ENCODE measurements at regions not wholly inside any gene's neighbourhood (a gene's known extent, or its start where the extent isn't known, plus 50 kb on each side); places are given as distances from the start of the nearest gene placed in this dataset.

- no peak overlapping the region for H3K9ac ChIP-seq (ENCODE audit: low read depth, low read length, poor library complexity, severe bottlenecking)
- no peaks in the 10 kb centered on the region for H3K36me3 ChIP-seq (ENCODE audit: insufficient read depth, low read length)
- TF ChIP-seq, protein P1, sequence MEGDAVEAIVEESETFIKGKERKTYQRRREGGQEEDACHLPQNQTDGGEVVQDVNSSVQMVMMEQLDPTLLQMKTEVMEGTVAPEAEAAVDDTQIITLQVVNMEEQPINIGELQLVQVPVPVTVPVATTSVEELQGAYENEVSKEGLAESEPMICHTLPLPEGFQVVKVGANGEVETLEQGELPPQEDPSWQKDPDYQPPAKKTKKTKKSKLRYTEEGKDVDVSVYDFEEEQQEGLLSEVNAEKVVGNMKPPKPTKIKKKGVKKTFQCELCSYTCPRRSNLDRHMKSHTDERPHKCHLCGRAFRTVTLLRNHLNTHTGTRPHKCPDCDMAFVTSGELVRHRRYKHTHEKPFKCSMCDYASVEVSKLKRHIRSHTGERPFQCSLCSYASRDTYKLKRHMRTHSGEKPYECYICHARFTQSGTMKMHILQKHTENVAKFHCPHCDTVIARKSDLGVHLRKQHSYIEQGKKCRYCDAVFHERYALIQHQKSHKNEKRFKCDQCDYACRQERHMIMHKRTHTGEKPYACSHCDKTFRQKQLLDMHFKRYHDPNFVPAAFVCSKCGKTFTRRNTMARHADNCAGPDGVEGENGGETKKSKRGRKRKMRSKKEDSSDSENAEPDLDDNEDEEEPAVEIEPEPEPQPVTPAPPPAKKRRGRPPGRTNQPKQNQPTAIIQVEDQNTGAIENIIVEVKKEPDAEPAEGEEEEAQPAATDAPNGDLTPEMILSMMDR (conservative IDR thresholded peaks at IDR 0.05; ENCODE audit: low read length): no peak
- TF ChIP-seq EZH2phosphoT487 (IDR thresholded peaks at IDR 0.05; ENCODE audit: borderline replicate concordance): no peak
- no peaks in the 10 kb centered on the region for H4K20me1 ChIP-seq (ENCODE audit: insufficient read depth, low read length, poor library complexity, severe bottlenecking)
- no peak overlapping the region; the same call in 1 of the 2 replicates for H2AFZ ChIP-seq (ENCODE audit: low read length)
- H3K9me2 ChIP-seq (replicated peaks; ENCODE audit: low read depth, low read length): no peaks in the 10 kb centered on the region
- H3K9me3 ChIP-seq (ENCODE audit: insufficient read depth, low read depth, low read length): no peaks in the 10 kb centered on the region
- H3K4me1 ChIP-seq (ENCODE audit: insufficient read depth, low read length, poor library complexity, severe bottlenecking): no peaks in the 10 kb centered on the region
- H3F3A ChIP-seq (ENCODE audit: low read depth): no peaks in the 10 kb centered on the region
- no peak overlapping the region for H3K4me2 ChIP-seq (ENCODE audit: low read depth, low read length, poor library complexity, severe bottlenecking)
- no peaks in the 10 kb centered on the region for H3K79me2 ChIP-seq (ENCODE audit: insufficient read depth, low read length)
- peaks cover 6% of the 10 kb centered on the region for H3K27me3 ChIP-seq (ENCODE audit: insufficient read depth, low read length, poor library complexity, severe bottlenecking)
- no peak overlapping the region for H3K4me3 ChIP-seq (ENCODE audit: low read length, poor library complexity, severe bottlenecking)
Measured at GRCh38 chr20:40161391-40161790, 527.6 kb downstream of the MAFB start.

GRCh38 chr20:40160097-40160550 lies 528.9 kb downstream of the MAFB start:
- no peaks in the 10 kb centered on the region for H3K36me3 ChIP-seq (ENCODE audit: insufficient read depth, low read length)
- TF ChIP-seq, protein P1 (conservative IDR thresholded peaks at IDR 0.05; ENCODE audit: low read length): peak; percentile 89
- TF ChIP-seq EZH2phosphoT487 (IDR thresholded peaks at IDR 0.05; ENCODE audit: borderline replicate concordance): no peak
- H3K79me2 ChIP-seq (ENCODE audit: insufficient read depth, low read length): no peaks in the 10 kb centered on the region
- H3K4me3 ChIP-seq (ENCODE audit: low read length, poor library complexity, severe bottlenecking): no peak overlapping the region
- no peaks in the 10 kb centered on the region for H4K20me1 ChIP-seq (ENCODE audit: insufficient read depth, low read length, poor library complexity, severe bottlenecking)
- H3F3A ChIP-seq (ENCODE audit: low read depth): no peaks in the 10 kb centered on the region
- no peaks in the 10 kb centered on the region for H3K4me1 ChIP-seq (ENCODE audit: insufficient read depth, low read length, poor library complexity, severe bottlenecking)
- peak overlapping the region; percentile 80; the same call in 1 of the 2 replicates for H2AFZ ChIP-seq (ENCODE audit: low read length)
- no peaks in the 10 kb centered on the region for H3K9me2 ChIP-seq (replicated peaks; ENCODE audit: low read depth, low read length)
- H3K27me3 ChIP-seq (ENCODE audit: insufficient read depth, low read length, poor library complexity, severe bottlenecking): peaks cover 6% of the 10 kb centered on the region
- no peak overlapping the region for H3K9ac ChIP-seq (ENCODE audit: low read depth, low read length, poor library complexity, severe bottlenecking)
- no peaks in the 10 kb centered on the region for H3K9me3 ChIP-seq (ENCODE audit: insufficient read depth, low read depth, low read length)
- no peak overlapping the region for H3K4me2 ChIP-seq (ENCODE audit: low read depth, low read length, poor library complexity, severe bottlenecking)

DNA sequence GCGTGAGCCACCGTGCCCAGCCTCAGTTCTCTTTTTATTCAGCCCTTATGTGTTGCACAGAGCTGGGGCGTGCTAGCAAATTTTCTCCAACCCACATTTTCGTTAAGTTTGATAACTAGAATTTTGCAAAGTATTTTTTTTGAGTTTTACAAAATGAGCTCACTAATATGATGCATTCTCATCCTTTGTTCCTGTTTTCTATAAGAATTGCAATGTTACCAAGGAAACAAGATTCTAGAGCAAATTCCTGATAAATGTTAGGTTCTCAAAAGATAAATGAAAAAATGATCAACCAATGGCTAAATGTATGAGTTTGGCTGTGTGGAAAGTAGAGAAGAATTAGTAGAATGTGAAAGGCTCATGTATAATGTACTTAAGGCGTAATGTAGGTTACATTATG lies 529.8 kb downstream of the MAFB start:
- H3K79me2 ChIP-seq (ENCODE audit: insufficient read depth, low read length): no peaks in the 10 kb centered on the region
- no peak overlapping the region for H3K9ac ChIP-seq (ENCODE audit: low read depth, low read length, poor library complexity, severe bottlenecking)
- H3F3A ChIP-seq (ENCODE audit: low read depth): no peaks in the 10 kb centered on the region
- TF ChIP-seq, protein P1 (conservative IDR thresholded peaks at IDR 0.05; ENCODE audit: low read length): no peak
- no peak for TF ChIP-seq EZH2phosphoT487 (IDR thresholded peaks at IDR 0.05; ENCODE audit: borderline replicate concordance)
- H3K4me3 ChIP-seq (ENCODE audit: low read length, poor library complexity, severe bottlenecking): no peak overlapping the region
- no peaks in the 10 kb centered on the region for H3K36me3 ChIP-seq (ENCODE audit: insufficient read depth, low read length)
- H3K9me3 ChIP-seq (ENCODE audit: insufficient read depth, low read depth, low read length): no peaks in the 10 kb centered on the region
- no peak overlapping the region for H2AFZ ChIP-seq (ENCODE audit: low read length)
- H3K9me2 ChIP-seq (replicated peaks; ENCODE audit: low read depth, low read length): no peaks in the 10 kb centered on the region
- no peaks in the 10 kb centered on the region for H3K4me1 ChIP-seq (ENCODE audit: insufficient read depth, low read length, poor library complexity, severe bottlenecking)
- peaks cover 6% of the 10 kb centered on the region for H3K27me3 ChIP-seq (ENCODE audit: insufficient read depth, low read length, poor library complexity, severe bottlenecking)
- no peaks in the 10 kb centered on the region for H4K20me1 ChIP-seq (ENCODE audit: insufficient read depth, low read length, poor library complexity, severe bottlenecking)
- H3K4me2 ChIP-seq (ENCODE audit: low read depth, low read length, poor library complexity, severe bottlenecking): no peak overlapping the region
